GM21381 (cell line): ENCODE measurements at regions not wholly inside any gene's neighbourhood (a gene's known extent, or its start where the extent isn't known, plus 50 kb on each side); places are given as distances from the start of the nearest gene placed in this dataset.

ENCODE experiments used
- ATAC-seq: cut with Tn5 transposase; IDR thresholded peaks from one replicate; pipeline ENCODE4 v1.9.1; 2021; ENCODE audit warnings: mild to moderate bottlenecking, moderate library complexity; ENCODE audit not compliant: unreplicated experiment

- ATAC-seq = no peak
Observed at GRCh38 chr1:238248356-238248755, 357.6 kb upstream of the ZP4 start.

- no peak for ATAC-seq
Observed at GRCh38 chr1:238242181-238242580, 351.5 kb upstream of the ZP4 start.

DNA sequence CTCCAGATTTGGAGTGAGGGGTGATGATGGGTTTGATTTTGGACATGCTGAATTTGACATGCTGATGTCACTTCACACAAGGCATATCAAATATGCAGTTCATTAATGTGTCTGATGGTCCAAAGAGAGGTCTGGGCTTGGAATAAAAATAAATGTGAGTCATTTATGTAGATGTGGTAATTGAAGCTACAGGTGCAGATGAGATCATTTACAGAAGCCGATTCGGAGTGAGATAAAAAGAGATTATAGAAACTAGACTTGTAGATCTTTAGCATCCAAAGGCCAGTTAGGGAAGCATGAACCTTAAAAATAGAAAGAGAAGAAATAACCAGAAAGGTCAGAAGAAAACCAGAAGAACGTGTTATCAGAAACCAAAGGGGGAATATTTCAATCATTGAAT lies 350.9 kb upstream of the ZP4 start:
- ATAC-seq = no peak

GRCh38 chr1:238239343-238239742 lies 348.6 kb upstream of the ZP4 start:
- no peak for ATAC-seq

DNA sequence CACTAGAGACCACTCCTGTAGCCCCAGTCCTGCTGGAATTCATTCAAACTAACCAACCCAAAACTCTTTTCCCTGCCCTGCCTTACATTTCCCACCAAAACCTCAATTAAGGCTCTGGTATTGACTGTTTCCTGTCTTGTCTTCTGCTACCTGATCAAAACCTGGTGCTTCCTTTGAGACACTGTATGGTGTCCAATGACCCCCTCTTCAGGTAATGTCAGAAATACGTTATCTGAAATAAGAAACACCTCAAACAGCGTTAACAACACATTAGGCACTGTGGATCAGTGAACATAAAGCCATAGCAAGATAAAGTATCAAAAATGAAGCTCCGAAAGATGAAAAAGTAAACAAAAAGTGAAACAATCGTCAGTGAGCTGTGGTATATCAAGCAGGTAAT lies 343.2 kb upstream of the ZP4 start:
- no peak for ATAC-seq

GRCh38 chr1:238232084-238232710 lies 341.5 kb upstream of the ZP4 start:
- no peak for ATAC-seq

- ATAC-seq = no peak
Observed at GRCh38 chr1:238226810-238227209, 336.1 kb upstream of the ZP4 start.

DNA sequence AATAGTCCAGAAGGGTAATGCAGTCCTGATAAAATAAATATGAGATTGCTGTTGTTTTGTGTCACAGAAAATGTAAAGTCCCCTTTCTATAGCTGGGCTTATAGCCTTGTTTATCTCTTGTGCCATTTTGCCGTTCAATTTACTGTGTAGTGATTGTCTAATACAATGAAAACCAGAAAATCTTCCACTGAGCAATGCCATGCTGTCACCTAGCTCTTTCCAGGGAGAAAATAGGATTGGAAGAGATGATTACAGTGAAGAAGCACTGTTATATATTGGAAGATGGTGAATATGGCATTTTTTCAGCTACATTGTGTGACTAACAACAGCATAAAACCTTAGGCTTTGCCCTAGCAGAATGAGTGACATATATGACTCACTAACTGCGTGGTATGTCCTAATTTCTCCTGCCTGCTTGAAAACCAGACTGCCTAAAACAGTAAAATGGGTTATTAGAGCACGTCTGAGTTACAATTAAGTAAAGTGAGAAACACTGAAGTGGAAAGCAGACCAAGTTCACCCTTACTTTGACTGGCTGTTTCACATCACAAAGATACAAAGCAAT lies 332.4 kb upstream of the ZP4 start:
- no peak for ATAC-seq

DNA sequence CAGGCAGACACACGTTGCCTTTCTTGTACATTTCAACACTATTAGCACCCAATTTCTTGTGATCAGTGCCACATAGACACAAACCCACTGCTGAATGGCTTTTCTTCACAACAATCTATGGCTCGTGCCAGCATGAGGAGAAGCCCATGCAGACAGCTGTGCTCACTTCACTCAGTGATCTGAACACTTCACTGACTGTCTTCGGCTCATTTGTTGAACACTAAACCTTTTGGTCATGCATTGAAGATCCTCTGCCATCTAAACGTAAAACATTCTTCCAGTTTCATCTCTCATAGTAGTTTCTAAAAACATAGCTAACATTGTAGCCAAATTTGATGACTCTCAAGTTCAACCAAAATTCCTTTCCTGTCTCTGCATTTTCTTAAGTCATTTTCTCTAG lies 331.0 kb upstream of the ZP4 start:
- no peak for ATAC-seq

DNA sequence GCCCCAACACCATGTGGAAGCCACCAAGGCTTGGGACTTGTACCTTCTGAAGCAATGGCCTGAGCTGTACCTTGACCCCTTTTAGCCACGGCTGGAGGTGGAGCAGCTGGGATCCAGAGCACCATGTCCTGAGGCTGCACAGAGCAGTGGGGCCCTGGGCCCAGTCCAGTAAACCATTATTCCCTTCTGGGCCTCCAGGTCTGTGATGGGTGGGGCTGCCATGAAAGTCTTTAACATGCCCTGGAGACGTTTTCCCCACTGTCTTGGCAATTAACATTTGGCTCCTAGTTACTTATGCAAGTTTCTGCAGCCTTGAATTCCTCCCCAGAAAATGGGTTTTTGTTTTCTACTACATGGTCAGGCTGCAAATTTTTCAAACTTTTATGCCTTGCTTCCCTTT lies 323.7 kb upstream of the ZP4 start:
- ATAC-seq = no peak

DNA sequence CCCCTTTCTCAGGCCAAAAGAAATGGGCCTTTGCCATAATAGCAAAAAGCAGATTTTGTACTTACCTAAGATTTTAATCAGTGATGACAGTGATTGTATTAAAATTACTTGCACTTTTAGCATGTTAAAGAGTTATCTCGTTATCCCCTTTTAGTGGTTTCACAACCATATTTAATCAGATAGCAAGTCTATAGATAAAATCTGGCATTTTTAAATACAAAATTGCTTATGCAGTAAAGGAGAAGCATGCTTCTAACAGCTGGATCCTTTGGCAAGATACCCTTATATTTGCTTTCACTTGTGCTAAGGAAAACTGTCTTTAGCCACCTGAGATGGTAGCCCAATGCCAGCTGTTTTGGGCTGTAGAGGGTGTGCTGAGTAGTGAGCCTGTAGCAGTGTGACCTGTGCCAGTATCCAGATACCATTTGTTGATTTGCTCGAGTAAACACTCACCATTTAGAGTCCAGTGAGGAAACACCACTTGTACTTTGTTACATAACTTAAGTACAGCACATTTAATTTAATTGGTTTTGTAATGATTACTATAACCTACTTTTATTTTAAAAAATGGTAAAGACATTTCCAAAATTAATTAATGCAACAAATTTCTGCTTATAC lies 314.4 kb upstream of the ZP4 start:
- ATAC-seq = no peak

DNA sequence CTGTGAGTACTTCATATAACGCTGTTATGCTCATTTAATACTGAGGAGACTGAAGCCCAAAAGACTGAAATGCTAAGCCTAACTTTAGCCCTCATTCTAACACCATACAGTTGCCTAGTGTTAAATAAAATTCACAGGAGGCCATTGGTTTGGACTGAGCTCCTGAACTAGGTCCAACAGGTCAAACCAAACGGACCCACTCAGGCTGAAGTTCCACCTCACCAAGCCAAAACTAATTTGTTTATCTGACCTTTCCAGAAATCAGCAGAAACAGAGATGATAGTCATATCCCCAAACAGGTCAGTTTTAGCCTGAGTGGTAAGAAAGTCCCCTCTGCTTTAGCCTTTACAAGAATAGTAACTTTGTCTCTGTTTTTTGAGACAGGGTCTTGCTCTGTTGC lies 311.3 kb upstream of the ZP4 start:
- no peak for ATAC-seq

DNA sequence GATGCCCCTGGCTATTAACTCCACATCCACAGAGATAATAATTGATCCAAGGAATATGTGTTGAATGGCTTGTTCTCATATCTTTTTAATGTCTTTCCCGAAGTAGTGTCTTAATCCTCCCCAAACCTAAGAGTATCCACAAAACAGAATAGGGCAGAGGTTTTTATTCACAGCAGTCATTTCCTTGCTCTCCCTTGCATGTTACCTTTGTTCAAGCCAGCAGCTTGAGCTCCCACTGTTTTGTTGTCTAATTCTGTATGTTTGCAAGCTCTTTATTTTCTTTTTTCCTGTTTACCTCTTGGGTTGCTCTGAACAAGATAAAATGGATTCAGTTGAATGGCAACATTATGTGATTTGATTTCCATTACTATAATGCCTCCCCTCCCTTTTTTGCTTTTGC lies 308.6 kb upstream of the ZP4 start:
- ATAC-seq = no peak

- ATAC-seq = no peak
Observed at GRCh38 chr1:238196516-238196915, 305.8 kb upstream of the ZP4 start.

DNA sequence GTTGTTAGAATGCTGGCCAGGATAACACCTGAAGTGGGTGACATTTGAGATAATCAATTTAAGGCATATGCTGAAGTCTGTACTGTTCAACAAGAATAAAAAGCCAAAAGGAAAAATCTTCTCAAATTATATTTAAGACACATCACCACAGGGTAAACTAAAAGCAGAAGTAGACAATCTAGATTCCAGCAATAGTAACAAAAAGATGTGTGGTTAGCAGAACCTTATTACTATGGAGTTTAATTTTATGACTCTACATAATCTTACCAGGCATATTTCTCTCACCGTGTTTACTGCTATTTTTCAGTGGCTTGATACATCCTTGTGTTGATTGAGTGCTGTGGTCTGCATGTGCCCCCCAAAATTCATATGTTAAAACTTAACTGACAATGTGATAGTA lies 300.4 kb upstream of the ZP4 start:
- ATAC-seq = no peak

DNA sequence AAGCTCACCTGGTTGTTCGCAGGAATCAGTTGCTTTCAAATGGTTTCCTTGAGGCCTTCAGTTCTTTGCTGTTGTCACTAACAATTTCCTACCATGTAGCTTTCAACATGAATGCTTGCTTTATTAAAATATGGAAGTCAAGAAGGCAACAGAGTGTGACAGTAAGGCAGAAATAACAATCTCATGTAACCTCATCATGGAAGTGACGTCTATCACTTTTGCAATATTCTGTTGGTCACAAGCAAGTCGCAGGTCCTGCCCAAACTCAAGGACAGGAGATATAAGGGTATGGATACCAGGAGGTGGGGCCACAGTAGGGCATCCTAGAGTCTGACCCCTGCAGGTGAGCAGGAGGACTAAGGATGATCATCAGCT lies 296.8 kb upstream of the ZP4 start:
- ATAC-seq = no peak

DNA sequence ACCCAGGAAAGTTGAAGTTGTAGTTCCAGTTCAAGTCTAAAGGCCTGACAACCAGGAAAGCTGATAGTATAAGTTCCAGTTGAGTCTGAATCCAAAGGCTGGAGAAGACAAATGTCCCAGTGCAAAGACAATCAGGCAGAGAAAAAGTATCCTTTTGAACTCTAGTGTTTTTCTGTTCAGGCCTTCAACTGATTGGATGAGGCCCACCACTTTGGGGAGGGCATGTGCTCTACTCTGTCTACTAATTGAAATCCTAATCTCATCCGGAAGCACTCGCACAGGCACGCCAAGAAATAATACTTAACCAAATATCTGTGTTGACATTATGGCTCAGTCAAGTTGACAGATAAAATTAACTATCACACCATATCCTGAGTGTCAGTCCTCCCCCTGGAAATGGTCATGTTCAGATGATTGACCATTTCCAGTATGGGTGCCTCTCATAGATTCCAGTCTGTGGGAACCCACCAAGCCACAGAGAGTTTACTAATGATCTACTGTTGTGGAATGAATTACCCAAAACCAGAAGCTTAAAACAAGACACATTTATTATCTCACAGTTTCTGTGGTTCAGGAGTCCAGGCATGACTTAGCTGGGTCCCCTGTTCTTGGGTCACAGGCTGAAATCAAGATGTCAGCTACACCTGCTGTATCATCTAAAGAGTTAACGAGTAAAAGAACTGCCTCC lies 296.3 kb upstream of the ZP4 start:
- ATAC-seq = no peak

DNA sequence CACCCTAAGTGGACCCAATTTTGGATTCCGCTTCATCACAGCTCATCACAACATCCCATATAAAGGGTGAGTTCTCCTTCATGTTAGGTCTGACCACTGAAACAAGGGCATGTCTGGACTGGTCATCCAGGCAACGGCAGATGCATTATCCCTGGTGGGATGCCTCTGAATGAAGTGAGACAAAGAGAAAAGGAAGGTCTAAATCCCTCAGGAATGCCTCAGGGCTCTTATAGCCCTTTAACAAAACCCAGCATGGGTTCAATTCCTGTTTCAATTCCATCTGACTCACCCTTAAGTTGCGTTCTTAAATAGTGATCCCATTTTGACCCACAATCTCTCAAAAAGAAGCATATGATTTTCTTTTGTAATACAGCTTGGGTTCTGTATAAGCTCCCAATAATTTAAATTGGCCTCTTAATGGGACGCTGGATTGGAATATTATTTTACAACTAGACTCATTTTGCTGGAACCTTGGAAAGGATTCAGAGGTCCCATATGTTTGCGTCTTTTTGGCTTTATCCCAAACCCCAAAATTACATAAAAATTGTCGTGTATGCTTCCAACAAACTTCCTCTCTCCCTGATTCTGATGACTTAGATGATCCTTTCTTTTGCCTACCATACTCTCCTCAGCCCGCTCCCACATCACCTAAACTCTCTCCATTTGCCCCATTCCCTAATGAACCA lies 287.4 kb upstream of the ZP4 start:
- ATAC-seq = no peak

- ATAC-seq = no peak
Observed at GRCh38 chr1:238177351-238177750, 286.6 kb upstream of the ZP4 start.

- ATAC-seq = no peak
Observed at GRCh38 chr1:238176441-238176840, 285.7 kb upstream of the ZP4 start.

- ATAC-seq = no peak
Observed at GRCh38 chr1:238171985-238172384, 281.3 kb upstream of the ZP4 start.

DNA sequence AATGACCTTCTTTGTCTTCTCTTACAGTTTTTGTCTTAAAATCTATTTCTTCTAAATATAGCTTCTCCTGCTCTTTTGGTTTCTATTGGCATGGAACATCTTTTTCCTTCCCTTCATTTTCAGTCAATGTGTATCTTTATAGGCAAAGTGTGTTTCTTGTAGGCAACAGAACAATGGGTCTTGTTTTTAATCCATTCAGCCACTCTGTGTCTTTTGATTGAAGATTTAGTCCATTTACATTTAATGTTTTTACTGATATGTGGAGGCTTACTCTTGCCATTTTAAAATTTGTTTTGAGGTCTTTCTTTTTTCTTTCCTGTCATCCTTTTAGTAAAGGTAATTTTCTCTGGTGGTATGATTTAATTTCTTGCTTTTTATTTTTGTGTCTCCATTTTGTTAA lies 271.2 kb upstream of the ZP4 start:
- ATAC-seq = no peak
